ENCODE measurements at regions not wholly inside any gene's neighbourhood (a gene's known extent, or its start where the extent isn't known, plus 50 kb on each side); places are given as distances from the start of the nearest gene placed in this dataset.

DNA sequence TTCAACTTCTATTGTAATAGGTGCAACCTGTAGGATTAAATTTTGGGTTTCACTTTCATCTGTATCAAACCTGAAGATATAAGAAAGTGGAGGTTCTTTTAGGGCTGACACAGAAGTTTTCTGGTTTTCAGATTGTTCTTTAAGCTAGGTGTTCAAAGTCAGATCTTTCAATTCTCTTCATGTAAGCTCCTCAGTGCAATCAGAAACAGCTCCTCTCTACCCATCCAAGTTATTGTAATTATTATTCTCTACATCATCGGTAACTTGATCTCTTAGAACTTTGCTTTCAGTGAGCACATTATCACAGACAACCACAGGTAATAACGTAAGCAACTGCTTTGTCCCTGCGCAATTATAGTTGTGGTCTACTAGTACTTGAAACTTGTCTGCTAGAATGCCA lies 179.4 kb downstream of the MYCN start:
- TF ChIP-seq, protein P1, sequence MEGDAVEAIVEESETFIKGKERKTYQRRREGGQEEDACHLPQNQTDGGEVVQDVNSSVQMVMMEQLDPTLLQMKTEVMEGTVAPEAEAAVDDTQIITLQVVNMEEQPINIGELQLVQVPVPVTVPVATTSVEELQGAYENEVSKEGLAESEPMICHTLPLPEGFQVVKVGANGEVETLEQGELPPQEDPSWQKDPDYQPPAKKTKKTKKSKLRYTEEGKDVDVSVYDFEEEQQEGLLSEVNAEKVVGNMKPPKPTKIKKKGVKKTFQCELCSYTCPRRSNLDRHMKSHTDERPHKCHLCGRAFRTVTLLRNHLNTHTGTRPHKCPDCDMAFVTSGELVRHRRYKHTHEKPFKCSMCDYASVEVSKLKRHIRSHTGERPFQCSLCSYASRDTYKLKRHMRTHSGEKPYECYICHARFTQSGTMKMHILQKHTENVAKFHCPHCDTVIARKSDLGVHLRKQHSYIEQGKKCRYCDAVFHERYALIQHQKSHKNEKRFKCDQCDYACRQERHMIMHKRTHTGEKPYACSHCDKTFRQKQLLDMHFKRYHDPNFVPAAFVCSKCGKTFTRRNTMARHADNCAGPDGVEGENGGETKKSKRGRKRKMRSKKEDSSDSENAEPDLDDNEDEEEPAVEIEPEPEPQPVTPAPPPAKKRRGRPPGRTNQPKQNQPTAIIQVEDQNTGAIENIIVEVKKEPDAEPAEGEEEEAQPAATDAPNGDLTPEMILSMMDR (IDR thresholded peaks at IDR 0.05; ENCODE audit: partially characterized antibody, unreplicated experiment), result no peak
- H3K4me1 Mint-ChIP-seq (ENCODE audit: low read depth, unreplicated experiment), result peaks cover 26% of the 10 kb centered on the region
- H3K9me3 Mint-ChIP-seq (ENCODE audit: unreplicated experiment), result no peaks in the 10 kb centered on the region
- H3K27me3 Mint-ChIP-seq (ENCODE audit: unreplicated experiment), result no peaks in the 10 kb centered on the region
- no peak overlapping the region for H3K4me3 Mint-ChIP-seq (ENCODE audit: unreplicated experiment)
- no peak overlapping the region for H3K27ac Mint-ChIP-seq (ENCODE audit: unreplicated experiment)
- no peak for DNase-seq
- peaks cover 8% of the 10 kb centered on the region for H3K36me3 Mint-ChIP-seq (ENCODE audit: unreplicated experiment)

DNA sequence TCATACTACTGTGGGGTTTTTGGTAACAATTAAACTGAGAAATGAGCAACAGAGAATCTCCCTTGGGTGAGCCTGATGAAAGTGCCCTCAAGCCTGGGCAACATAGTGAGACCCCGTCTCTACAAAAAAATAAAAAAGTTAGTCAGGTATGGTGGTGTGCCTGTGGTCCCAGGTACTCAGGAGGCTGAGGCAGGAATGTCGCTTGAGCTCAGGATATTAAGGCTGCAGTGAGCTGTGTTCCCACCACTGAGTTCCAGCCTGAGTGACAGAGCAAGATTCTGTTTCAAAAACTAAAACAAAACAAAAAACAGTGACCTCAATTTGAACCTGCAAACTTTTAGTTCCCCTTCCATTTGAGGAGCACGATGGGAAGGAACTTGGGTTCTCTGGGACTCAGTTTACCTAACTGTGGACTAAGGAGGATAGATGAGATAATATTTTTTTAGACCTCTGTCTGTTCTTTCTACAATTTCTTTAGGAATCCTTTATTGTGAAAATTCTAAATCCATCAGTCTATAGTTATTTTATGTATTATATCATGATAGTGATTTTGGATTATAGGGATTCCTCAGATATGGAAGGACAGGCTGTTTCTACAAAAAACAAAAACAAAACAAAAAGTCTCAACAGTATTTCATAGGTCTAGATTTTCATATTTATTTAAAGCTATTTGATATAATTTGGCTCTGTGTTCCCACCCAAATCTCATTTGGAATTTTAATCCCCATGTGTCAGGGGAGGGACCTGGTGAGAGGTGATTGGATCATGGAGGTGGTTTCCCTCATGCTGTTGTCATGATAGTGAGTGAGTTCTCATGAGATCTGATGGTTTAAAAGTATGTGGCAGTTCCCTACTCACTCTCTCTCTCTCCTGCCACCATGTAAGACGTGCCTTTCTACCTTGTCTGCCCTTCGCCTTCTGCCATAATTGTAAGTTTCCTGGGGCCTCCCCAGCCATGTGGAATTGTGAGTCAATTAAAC lies 178.6 kb downstream of the MYCN start:
- H3K4me1 Mint-ChIP-seq (ENCODE audit: low read depth, unreplicated experiment), result peaks cover 21% of the 10 kb centered on the region
- H3K27me3 Mint-ChIP-seq (ENCODE audit: unreplicated experiment), result no peaks in the 10 kb centered on the region
- H3K27ac Mint-ChIP-seq (ENCODE audit: unreplicated experiment), result no peak overlapping the region
- H3K36me3 Mint-ChIP-seq (ENCODE audit: unreplicated experiment), result peaks cover 8% of the 10 kb centered on the region
- DNase-seq, result no peak
- no peaks in the 10 kb centered on the region for H3K9me3 Mint-ChIP-seq (ENCODE audit: unreplicated experiment)
- TF ChIP-seq, protein P1 (IDR thresholded peaks at IDR 0.05; ENCODE audit: partially characterized antibody, unreplicated experiment), result no peak
- H3K4me3 Mint-ChIP-seq (ENCODE audit: unreplicated experiment), result no peak overlapping the region

DNA sequence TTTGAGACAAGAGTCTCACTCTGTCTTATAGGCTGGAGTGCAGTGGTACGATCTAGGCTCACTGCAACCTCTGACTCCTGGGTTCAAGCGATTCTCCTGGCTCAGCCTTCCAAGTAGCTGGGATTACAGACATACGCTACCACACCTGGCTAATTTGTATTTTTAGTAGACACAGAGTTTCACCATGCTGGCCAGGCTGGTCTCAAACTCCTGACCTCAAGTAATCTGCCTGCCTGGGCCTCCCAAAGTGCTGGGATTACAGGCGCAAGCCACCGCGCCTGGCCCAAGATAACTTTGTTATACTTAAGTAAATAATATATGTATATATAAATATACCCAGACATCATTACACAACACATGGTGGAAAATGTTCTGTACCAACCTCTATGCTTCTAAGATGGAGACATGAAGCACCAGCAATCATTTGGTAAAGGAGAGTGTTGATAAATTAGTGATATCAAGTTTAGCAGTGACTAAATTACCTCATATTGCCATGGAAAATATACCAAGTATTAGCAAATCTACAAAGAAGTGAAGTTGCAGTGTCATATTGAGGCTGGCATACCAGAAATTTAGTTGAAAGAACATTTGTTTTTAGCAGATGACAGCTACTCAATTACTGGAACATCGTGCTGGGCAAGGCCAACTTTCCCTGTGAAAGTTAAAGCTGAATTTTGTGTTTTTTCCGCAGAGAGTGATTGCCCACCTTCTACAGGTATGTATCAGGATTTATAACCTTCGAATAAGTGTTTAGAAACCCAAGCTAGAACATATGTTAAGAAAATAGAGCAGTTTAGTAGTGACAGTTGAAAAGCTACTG lies 177.7 kb downstream of the MYCN start:
- Mint-ChIP-seq H3K4me1 (ENCODE audit: low read depth, unreplicated experiment) (peaks cover 12% of the 10 kb centered on the region), H3K36me3 (ENCODE audit: unreplicated experiment) (peaks cover 8% of the 10 kb centered on the region), H3K9me3 (ENCODE audit: unreplicated experiment) (no peaks in the 10 kb centered on the region), H3K4me3 (ENCODE audit: unreplicated experiment) (no peak overlapping the region), H3K27ac (ENCODE audit: unreplicated experiment) (no peak overlapping the region), H3K27me3 (ENCODE audit: unreplicated experiment) (no peaks in the 10 kb centered on the region)
- TF ChIP-seq, protein P1 (IDR thresholded peaks at IDR 0.05; ENCODE audit: partially characterized antibody, unreplicated experiment), result no peak
- DNase-seq, result no peak

DNA sequence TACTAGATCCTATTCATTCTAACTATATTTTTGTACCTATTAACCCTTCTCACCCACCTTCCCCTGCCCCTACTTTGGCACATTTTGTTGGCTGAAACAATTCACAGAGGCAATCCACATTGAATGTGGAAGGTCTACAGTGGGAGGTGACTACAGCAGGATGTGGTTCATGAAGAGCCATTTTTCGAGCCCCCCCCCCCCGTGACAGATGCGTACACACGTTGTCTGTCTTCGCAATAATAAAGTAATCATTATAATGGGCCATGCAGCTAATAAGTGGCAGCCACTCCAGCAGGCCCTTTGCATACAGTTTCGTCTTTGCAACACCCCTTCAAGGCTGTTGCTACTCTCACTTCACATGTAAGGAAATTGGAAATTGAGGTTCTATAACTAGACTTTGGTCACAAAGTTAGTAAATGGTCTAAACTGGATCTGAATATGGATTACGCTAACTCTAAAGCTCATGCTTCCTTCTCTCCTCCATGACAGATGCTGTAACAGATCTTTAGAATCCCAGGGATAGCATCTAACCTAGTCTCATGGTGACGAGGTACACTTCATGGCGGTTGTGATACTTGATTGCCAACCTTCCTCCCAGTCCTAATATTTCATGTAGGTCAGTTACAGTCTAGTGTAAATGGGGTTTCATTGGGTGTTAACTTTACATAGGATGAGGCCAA lies 176.8 kb downstream of the MYCN start:
- H3K4me1 Mint-ChIP-seq (ENCODE audit: low read depth, unreplicated experiment), result peaks cover 11% of the 10 kb centered on the region
- TF ChIP-seq, protein P1 (IDR thresholded peaks at IDR 0.05; ENCODE audit: partially characterized antibody, unreplicated experiment), result no peak
- DNase-seq, result no peak
- peaks cover 8% of the 10 kb centered on the region for H3K36me3 Mint-ChIP-seq (ENCODE audit: unreplicated experiment)
- no peak overlapping the region for H3K4me3 Mint-ChIP-seq (ENCODE audit: unreplicated experiment)
- H3K9me3 Mint-ChIP-seq (ENCODE audit: unreplicated experiment), result no peaks in the 10 kb centered on the region
- no peak overlapping the region for H3K27ac Mint-ChIP-seq (ENCODE audit: unreplicated experiment)
- no peaks in the 10 kb centered on the region for H3K27me3 Mint-ChIP-seq (ENCODE audit: unreplicated experiment)
